SK-N-SH treated with all-trans-retinoic acid at 6 μM for 48 hours (cell line): ENCODE measurements at regions not wholly inside any gene's neighbourhood (a gene's known extent, or its start where the extent isn't known, plus 50 kb on each side); places are given as distances from the start of the nearest gene placed in this dataset.

Experiments used
- ATAC-seq: fragments of 200-7000 bp; cut with Tn5 transposase; 3 replicates; pipeline ENCODE4 v1.9.1; 2020; ENCODE audit warnings: mild to moderate bottlenecking, moderate library complexity
- ARNTL ChIP-seq: fragments of 450-650 bp; formaldehyde crosslinking; IDR thresholded peaks from 2 replicates; pipeline ENCODE4 v1.5.0; 2020; ENCODE audit warnings: low read depth, mild to moderate bottlenecking, moderate library complexity, borderline replicate concordance
- BACH2 ChIP-seq: fragments of 250-450 bp; sonication (Bioruptor Pico); IDR thresholded peaks from 2 replicates; pipeline ENCODE4 v1.9.0; 2021; ENCODE audit warnings: mild to moderate bottlenecking, borderline replicate concordance
- CREB5 ChIP-seq: fragments of 250-450 bp; sonication (Bioruptor Pico); IDR thresholded peaks from 2 replicates; pipeline ENCODE4 v1.5.1; 2020; ENCODE audit warnings: low read depth, mild to moderate bottlenecking, moderate library complexity
- CSDC2 ChIP-seq: fragments of 250-450 bp; sonication (Bioruptor Pico); IDR thresholded peaks from 2 replicates; pipeline ENCODE4 v1.5.0; 2020; ENCODE audit warnings: mild to moderate bottlenecking, moderate library complexity
- CSRNP3 ChIP-seq: fragments of 250-450 bp; sonication (Bioruptor Pico); IDR thresholded peaks from 2 replicates; pipeline ENCODE4 v1.5.1; 2021; ENCODE audit warnings: mild to moderate bottlenecking, moderate library complexity
- ESRRG ChIP-seq: fragments of 250-450 bp; sonication (Bioruptor Pico); IDR thresholded peaks from 2 replicates; pipeline ENCODE4 v1.6.1; 2021; ENCODE audit warnings: mild to moderate bottlenecking
- GLIS3 ChIP-seq: fragments of 250-450 bp; sonication (Bioruptor Pico); IDR thresholded peaks from 2 replicates; pipeline ENCODE4 v1.5.0; 2020; ENCODE audit warnings: mild to moderate bottlenecking, moderate library complexity
- ISL1 ChIP-seq: fragments of 250-450 bp; sonication (Bioruptor Pico); IDR thresholded peaks from 2 replicates; pipeline ENCODE4 v2.1.2; 2022; ENCODE audit warnings: mild to moderate bottlenecking, moderate library complexity
- OSR1 ChIP-seq: fragments of 250-450 bp; sonication (Bioruptor Pico); IDR thresholded peaks from 2 replicates; pipeline ENCODE4 v1.8.0; 2022; ENCODE audit warnings: moderate library complexity, mild to moderate bottlenecking, inconsistent platforms
- PATZ1 ChIP-seq: fragments of 250-450 bp; sonication (Bioruptor Pico); IDR thresholded peaks from 2 replicates; pipeline ENCODE4 v1.8.0; 2020; ENCODE audit warnings: mild to moderate bottlenecking, moderate library complexity, borderline replicate concordance
- POU6F1 ChIP-seq: fragments of 250-450 bp; sonication (Bioruptor Pico); IDR thresholded peaks from 2 replicates; pipeline ENCODE4 v1.8.0; 2021; ENCODE audit warnings: low read depth, mild to moderate bottlenecking, moderate library complexity, borderline replicate concordance
- PPARA ChIP-seq: fragments of 250-450 bp; sonication (Bioruptor Pico); IDR thresholded peaks from 2 replicates; pipeline ENCODE4 v1.5.0; 2020; ENCODE audit warnings: mild to moderate bottlenecking, borderline replicate concordance
- RARB ChIP-seq: fragments of 250-450 bp; sonication (Bioruptor Pico); IDR thresholded peaks from 2 replicates; pipeline ENCODE4 v1.8.0; 2021; ENCODE audit warnings: mild to moderate bottlenecking, moderate library complexity
- SNAI2 ChIP-seq: fragments of 250-450 bp; sonication (Bioruptor Pico); IDR thresholded peaks from 2 replicates; pipeline ENCODE4 v1.5.0; 2020; ENCODE audit warnings: mild to moderate bottlenecking, moderate library complexity
- TCF4 ChIP-seq: fragments of 250-450 bp; sonication (Bioruptor Pico); IDR thresholded peaks from 2 replicates; pipeline ENCODE4 v1.8.0; 2021; ENCODE audit warnings: mild to moderate bottlenecking, moderate library complexity, borderline replicate concordance
- TOX ChIP-seq: fragments of 250-450 bp; sonication (Bioruptor Pico); IDR thresholded peaks from 2 replicates; pipeline ENCODE4 v1.8.0; 2021; ENCODE audit warnings: mild to moderate bottlenecking, moderate library complexity, borderline replicate concordance
- TSHZ2 ChIP-seq: fragments of 250-450 bp; sonication (Bioruptor Pico); IDR thresholded peaks from 2 replicates; pipeline ENCODE4 v1.5.0; 2020; ENCODE audit warnings: mild to moderate bottlenecking, moderate library complexity
- ZC3H10 ChIP-seq: fragments of 250-450 bp; sonication (Bioruptor Pico); IDR thresholded peaks from 2 replicates; pipeline ENCODE4 v1.5.1; 2021; ENCODE audit warnings: mild to moderate bottlenecking, moderate library complexity
- ZFP3 ChIP-seq: fragments of 250-450 bp; sonication (Bioruptor Pico); IDR thresholded peaks from 2 replicates; pipeline ENCODE4 v1.5.0; 2020; ENCODE audit warnings: mild to moderate bottlenecking, moderate library complexity
- ZFP30 ChIP-seq: fragments of 450-650 bp; formaldehyde crosslinking; IDR thresholded peaks from 2 replicates; pipeline ENCODE4 v1.5.0; 2022; ENCODE audit warnings: mild to moderate bottlenecking, moderate library complexity
- ZNF565 ChIP-seq: fragments of 450-650 bp; formaldehyde crosslinking; conservative IDR thresholded peaks from 2 replicates; pipeline ENCODE4 v1.5.0; 2020; ENCODE audit warnings: low read depth, mild to moderate bottlenecking, moderate library complexity
- ZNF70 ChIP-seq: fragments of 450-650 bp; formaldehyde crosslinking; IDR thresholded peaks from 2 replicates; pipeline ENCODE4 v1.5.0; 2020; ENCODE audit warnings: mild to moderate bottlenecking, moderate library complexity
- ZNF8 ChIP-seq: fragments of 450-650 bp; formaldehyde crosslinking; IDR thresholded peaks from 2 replicates; pipeline ENCODE4 v1.5.0; 2020; ENCODE audit warnings: mild to moderate bottlenecking, moderate library complexity

- no peak for TF ChIP-seq ESRRG (CRISPR knock-in tag)
- no peak for TF ChIP-seq ARNTL (CRISPR knock-in tag)
- TF ChIP-seq ZNF565 = no peak
- no peak for TF ChIP-seq BACH2 (CRISPR knock-in tag)
- no peak for TF ChIP-seq ISL1 (CRISPR knock-in tag)
- no peak for TF ChIP-seq ZFP3 (CRISPR knock-in tag)
- TF ChIP-seq TCF4 (CRISPR knock-in tag) = no peak
- TF ChIP-seq TOX (CRISPR knock-in tag) = no peak
- no peak for TF ChIP-seq PATZ1 (CRISPR knock-in tag)
- no peak for TF ChIP-seq SNAI2 (CRISPR knock-in tag)
- no peak for TF ChIP-seq CSRNP3 (CRISPR knock-in tag)
- TF ChIP-seq CSDC2 (CRISPR knock-in tag) = no peak
- TF ChIP-seq PPARA (CRISPR knock-in tag) = no peak
- TF ChIP-seq ZC3H10 (CRISPR knock-in tag) = no peak
- no peak for TF ChIP-seq TSHZ2 (CRISPR knock-in tag)
- no peak for TF ChIP-seq OSR1 (CRISPR knock-in tag)
- no peak for TF ChIP-seq GLIS3 (CRISPR knock-in tag)
- no peak for TF ChIP-seq ZFP30 (CRISPR knock-in tag)
- TF ChIP-seq RARB = no peak
- no peak for TF ChIP-seq ZNF70 (CRISPR knock-in tag)
- ATAC-seq = no peak
Measured at GRCh38 chr3:144049374-144049773, 77.8 kb downstream of the DIPK2A start.

- ATAC-seq = no peak
- TF ChIP-seq ESRRG (CRISPR knock-in tag) = no peak
- TF ChIP-seq TOX (CRISPR knock-in tag) = no peak
- no peak for TF ChIP-seq PPARA (CRISPR knock-in tag)
- TF ChIP-seq ZFP3 (CRISPR knock-in tag) = no peak
- TF ChIP-seq TCF4 (CRISPR knock-in tag) = no peak
Measured at GRCh38 chr3:144051211-144051610, 79.6 kb downstream of the DIPK2A start.

- TF ChIP-seq ISL1 (CRISPR knock-in tag) = no peak
- no peak for TF ChIP-seq ESRRG (CRISPR knock-in tag)
- TF ChIP-seq SNAI2 (CRISPR knock-in tag) = no peak
- no peak for TF ChIP-seq PPARA (CRISPR knock-in tag)
- TF ChIP-seq PATZ1 (CRISPR knock-in tag) = no peak
- TF ChIP-seq OSR1 (CRISPR knock-in tag) = no peak
- TF ChIP-seq ZNF8 = no peak
- no peak for TF ChIP-seq ZNF565
- ATAC-seq = no peak
Measured at GRCh38 chr3:144052275-144052674, 80.7 kb downstream of the DIPK2A start.

GRCh38 chr3:144053121-144053520 is 81.5 kb downstream of the DIPK2A start:
- no peak for ATAC-seq
- TF ChIP-seq ZC3H10 (CRISPR knock-in tag) (no peak), ZFP3 (CRISPR knock-in tag) (no peak), RARB (no peak), ZNF565 (no peak), CREB5 (no peak), TCF4 (CRISPR knock-in tag) (no peak), ESRRG (CRISPR knock-in tag) (no peak), ARNTL (CRISPR knock-in tag) (no peak), POU6F1 (no peak), BACH2 (CRISPR knock-in tag) (no peak), ZFP30 (CRISPR knock-in tag) (no peak), ZNF70 (CRISPR knock-in tag) (no peak), ISL1 (CRISPR knock-in tag) (no peak), SNAI2 (CRISPR knock-in tag) (no peak), OSR1 (CRISPR knock-in tag) (no peak), TOX (CRISPR knock-in tag) (no peak), CSDC2 (CRISPR knock-in tag) (no peak)
